ENCODE measurements at regions not wholly inside any gene's neighbourhood (a gene's known extent, or its start where the extent isn't known, plus 50 kb on each side); places are given as distances from the start of the nearest gene placed in this dataset.
"Not testable (repeated sequence)": the region's sequence is repeated elsewhere in the genome, so short reads cannot be mapped to it uniquely, and the experiment has no call there.

DNA sequence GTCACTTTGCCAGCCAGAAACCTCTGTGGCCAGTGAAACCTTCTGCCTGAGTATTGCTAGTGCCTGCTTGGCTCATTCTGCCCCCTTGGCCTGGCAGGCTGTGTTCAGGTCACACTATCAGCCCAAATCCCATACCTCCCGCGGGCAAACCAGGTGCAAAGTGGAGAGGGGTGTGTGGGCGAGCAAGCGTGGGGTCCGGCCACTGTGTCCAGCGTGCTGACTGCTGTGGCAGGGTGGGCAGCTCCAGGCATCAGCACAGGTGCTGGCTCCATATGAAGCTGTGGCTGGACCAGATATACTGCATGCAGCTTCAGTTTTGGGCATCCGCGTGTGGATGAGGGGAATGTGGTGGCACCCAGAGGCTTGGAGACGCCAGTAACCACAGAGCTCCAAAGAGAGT, 576.5 kb upstream of the EDIL3 start:
- peak; percentile 12 for DNase-seq

DNA sequence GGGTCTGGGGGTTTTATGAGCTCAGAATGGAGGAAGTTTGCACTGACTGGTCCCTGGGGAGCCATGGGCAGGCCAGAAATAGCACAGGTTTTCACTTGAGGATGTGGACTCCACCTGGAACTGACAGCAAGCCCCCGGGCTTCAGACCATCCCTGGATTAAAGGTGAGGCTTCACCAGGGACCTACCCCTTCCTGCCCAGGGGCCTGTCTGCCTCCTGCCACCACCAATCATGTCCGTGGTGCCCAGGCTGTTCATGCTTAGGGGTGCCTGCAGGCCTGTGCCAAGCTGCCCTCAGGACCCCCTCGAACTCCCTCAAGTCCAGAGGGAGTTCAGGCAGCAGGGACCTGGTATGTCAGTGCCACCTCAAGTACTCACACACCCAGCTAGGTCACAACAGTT, 577.2 kb upstream of the EDIL3 start:
- peak; percentile 16 for DNase-seq

DNA sequence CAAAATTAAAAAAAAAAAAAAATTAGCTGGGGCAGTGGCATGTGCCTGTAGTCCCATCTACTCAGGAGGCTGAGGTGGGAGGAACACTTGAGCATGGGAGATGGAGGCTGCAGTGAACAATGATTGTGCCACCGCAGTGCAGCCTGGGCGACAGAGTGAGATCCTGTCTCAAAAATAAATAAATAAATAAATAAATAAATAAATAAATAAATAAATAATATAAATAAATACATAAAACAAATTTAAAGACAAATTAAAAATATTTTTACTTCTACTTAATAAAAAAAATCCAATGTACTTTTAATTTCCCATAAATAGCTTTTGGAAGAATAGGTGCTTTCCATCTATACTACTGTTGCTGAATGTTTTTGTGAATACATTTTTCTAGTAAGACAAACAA, 598.4 kb upstream of the EDIL3 start:
- DNase-seq = no peak

DNA sequence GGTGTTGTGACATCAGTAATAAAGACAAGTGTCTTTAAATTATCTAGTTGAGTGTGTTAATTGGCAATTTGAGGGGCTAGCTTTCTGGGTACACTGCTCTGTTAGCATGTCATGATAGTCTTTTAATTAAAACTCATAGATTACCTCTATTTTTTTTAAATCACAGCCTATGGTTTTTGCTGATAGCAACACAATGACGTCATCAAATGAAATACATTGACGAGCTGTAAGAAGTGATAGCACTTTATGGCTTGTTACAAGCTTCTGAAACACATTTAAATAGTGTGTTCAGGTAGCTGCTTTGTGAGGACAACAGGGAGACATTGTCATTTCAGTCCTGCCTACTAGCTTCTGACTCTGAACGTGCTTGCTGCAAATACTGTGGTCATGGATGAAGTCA, 600.5 kb upstream of the EDIL3 start:
- no peak for DNase-seq

DNA sequence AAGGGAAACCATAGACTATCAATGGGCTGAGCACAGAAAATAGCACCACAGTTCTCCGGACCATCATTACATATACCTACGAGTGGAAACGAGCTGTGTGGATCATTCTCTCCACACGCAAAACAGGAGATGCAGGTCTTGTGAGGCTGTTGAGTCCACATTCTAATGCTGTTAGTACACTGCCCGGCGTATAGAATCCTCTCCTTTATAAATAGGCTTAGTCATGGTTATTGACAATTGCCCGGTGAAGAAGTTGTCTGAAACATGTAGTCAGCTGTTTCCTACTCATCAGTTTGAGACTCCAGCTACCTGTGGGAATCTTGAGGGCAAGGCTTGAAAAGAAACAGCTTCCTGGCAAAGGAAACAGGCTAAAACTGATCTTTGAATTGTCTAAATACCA, 602.0 kb upstream of the EDIL3 start:
- DNase-seq = no peak

DNA sequence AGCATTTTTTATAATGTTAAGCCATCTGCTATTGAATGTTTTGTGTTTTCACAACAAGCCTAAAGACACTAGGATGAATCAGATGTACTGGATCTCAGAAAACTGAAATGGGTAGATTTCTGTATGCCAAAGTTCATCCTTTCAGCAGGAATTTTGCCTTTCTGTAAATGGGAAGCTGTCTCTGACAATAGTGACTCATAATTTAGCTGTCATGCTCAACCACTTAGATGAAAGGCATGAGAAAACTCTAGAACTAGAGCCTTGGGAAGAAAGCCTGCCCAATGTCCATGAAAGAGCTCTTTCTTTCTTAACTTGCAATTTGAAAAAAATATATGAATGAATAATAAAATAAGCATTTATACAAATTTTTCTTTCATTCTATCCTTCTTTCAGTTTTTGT, 616.0 kb upstream of the EDIL3 start:
- DNase-seq = no peak

DNA sequence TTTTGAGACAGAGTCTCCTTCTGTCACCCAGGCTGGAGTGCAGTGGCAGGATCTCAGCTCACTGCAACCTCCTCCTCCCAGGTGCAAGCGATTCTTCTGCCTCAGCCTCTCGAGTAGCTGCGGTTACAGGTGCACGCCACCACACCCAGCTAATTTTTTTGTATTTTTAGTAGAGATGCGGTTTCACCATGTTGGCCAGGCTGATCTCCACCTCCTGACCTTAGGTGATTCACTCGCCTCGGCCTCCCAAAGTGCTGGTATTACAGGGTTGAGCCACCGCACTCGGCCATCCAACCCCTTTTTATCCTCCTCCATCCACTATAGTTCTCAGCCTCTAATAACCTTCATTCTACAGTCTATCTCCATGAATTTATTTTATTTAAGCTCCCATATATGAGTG, 617.3 kb upstream of the EDIL3 start:
- DNase-seq = not testable (repeated sequence)

DNA sequence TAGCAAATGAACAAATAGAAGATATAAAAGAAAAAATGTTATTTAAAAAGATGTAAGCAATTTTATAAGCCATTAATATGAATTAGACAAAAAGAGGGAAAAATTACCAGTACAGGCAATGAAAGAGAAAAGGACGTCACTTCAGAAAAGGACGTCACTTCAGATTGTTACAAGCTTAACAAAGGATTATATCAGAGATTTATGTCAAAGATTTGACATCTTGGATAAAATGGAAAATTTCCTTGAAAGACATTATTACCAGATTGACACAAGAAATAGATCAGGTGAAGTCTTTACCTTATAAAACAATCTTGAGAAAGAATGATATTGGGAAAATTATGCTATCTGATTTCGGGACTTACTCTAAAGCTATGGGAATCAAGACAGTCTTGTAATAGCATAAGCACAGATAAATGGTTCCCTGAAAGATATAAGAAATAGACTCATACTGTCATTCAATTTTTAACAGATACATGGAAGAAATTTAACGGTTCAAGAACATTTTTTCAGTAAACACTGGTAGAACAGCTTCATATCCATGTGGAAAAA, 625.4 kb upstream of the EDIL3 start:
- no peak for DNase-seq

DNA sequence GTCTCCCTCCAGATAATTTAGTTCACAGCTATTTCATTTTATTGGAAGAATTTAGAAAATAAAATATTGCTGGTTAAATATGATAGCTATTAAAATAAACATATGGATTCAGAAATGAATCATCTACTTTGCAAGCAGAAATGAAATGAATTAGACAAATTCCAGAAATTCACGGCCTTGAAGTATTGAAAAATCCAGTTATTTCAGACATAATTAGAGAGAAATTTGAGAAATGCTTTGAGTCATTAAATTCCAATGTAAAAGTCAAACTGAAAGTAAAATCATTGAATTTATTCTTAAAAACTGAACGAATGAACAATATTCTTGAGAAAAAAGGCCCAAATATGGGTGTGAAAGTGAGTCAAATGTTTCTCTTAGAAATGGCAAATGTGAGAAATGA, 632.6 kb upstream of the EDIL3 start:
- DNase-seq = no peak

DNA sequence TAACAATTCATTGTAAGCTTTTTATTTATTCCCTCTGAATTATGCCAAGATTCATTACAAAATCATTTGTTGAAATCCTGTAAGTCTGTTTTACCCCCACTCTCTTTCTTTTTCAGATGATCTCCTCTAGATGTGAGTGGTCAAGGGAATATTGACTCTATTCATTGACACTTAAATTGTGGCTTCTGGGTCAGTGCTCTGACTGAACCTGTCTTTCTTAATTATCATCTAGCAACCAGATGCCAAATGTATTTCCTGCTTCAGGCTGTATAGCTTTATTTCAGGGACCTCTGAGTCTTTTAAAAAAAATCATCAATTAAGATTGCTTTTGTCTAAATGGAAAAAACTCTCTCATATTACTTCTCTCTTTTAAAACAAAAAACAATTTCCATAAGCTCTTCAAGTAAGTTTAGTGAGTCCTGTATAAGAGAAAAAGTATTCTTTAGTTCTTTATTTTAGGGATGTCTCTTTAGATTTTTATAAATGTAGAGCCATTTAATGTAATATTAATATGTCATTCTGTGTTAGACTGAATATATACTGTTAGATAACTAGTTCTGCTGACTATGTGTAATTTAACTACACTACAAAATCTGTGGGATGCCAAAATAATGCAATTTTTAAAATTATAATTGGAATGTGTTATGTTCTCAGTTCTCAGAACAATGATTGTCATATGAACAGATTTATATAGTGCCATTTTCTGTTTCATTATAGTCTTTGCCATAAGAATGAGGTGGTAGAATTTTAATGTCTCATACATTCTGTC, 645.8 kb upstream of the EDIL3 start:
- no peak for DNase-seq

DNA sequence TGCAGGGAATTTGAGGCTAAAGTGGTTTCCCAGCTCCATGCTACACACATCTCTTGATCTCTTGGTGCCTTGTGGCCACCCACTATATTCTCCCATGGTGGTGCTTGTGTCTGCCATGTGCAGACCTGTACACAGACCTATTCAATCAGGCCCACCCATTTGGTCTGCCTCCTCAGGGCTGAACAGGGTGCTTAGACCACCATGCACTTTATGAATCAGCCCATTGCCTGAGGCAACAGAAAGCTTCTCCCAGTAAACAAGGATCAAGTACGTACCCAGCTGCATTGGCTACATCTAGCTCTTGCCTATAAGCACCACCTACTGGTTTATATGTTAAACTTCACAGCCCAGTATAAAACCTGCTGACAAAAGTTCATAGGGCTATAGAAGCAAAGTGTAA, 664.3 kb upstream of the EDIL3 start:
- no peak for DNase-seq

DNA sequence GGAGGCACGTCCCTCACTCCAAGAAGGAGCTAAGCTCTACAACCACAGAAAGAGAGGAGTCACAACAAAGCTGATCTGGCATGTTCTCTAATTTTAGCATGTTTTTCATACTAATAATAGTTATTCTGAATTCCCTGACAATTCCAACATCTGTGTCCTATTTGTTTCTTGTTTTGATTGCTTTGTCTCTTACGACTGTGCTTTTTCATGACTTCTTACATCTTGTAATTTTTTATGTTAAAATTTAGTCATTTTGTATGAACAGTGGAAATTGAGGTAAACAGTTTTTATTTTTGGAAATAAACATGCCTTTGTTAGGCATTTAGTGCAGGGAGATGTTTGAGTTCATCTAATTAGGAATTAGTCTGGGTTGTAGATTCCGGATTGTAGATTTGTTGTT, 668.1 kb upstream of the EDIL3 start:
- DNase-seq = no peak

DNA sequence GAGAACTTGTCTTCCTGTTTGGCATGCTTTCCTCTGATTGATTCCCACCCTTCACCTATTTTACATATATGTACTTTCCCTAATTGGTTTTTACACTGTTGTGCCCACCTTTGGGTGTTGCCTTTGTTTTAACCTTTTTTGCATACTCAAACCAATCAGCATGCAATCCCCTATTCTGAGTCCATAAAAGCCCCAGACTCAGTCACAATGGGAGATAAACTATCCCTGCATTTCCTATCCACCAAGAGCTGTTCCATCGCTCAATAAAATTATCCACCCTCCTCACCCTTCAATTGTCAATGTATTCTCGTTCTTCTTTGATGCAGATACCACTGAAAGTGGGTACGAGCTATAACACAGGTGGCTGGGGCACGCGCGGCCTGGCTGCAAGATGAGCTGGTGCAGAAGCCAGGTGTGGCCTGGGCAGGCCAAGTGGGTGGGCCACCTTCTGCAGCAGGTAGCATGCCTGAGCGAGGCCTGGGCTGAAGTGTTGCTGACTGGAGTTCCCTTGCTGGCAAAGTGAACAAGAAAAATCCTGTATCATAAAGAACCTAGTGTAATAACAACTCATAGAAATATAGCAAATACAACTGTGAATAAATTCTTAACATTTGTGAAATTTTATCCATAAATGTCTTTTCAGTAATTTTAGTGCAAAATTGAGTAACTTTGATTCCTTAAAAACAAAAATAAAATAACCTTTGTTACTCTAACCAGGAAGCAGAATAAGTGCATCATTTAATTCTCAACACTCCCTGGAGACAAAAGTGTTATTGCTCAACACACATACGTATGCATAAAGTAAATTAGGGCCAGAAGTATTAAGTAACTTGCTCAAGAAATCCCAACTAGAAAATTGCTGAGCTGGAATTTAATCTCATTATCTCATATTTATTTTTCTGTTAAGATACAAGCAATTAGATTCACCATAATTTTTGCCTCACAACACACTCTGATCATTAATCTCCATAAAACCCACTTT, 685.3 kb upstream of the EDIL3 start:
- DNase-seq = no peak

DNA sequence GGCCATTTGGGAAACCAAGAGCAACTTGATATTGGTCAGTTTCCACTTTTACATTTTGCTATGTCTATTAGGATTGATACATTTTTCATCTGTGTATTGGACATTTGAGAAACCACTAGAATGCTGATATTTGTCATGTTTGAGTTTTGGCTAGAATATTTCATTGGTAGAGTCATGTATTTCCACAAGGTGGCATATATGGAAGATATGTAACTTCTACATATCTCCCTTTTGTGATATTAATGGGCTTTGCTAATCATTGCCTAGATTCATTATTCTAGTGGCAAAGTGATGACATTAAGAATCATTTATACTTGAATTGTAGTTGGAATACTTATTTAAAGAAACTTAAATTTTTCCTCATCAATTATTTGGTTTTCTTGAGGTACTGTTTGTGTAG, 692.9 kb upstream of the EDIL3 start:
- DNase-seq = no peak

DNA sequence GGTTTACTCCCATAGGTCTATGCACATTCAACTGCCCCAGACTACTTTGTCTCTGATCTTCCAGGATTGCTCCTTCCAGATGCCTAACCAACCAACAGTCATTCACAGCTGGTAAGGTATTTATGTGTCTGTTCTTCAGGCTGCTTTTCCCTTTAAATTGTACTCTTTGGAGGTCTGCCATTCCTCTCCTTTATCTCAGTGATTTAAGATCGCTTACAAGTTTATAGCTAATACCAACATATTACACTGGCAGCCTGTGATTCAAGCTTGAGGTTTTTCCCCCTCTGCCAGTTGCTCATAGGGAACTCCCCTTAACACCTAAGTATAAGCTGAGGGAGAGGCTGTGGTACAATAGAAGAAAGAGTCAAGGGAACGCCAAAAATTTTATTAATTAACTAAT, 711.7 kb upstream of the EDIL3 start:
- no peak for DNase-seq

DNA sequence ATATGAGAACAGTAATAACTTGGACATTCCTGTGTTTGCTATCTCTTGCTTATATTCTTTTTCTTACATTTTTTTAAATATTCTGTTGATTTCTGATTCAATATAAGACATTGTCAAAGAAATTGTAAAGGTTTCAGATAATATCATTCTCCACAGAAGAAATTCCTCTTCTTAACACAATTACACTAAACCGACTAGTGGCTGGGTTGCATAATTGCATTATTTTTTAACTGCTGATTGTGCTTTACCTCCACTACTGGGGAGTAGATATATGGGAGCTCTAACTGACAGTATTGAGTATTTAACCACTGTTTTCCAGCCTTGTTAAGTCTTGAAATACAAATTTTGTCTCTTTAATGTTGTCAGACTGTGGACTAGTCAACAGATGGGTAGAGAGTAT, 723.8 kb upstream of the EDIL3 start:
- DNase-seq = no peak

DNA sequence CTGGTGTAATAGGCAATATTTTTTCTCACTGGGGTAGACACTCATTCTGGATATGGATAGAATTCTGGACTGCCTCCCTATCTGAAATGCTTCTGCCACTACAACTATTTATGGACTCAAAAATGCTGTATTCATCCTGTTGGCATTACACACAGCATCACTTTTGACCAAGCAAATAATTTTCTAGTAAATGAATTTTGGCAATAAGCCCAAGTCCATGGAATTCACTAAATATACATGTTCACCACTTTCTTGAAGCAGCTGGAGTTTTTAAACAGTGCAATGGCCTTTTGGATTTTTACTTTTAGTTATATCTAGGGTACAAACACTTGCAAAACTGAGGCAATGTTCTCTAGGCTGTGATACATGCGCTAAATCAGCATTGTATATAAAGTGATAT, 724.9 kb upstream of the EDIL3 start:
- DNase-seq = no peak

DNA sequence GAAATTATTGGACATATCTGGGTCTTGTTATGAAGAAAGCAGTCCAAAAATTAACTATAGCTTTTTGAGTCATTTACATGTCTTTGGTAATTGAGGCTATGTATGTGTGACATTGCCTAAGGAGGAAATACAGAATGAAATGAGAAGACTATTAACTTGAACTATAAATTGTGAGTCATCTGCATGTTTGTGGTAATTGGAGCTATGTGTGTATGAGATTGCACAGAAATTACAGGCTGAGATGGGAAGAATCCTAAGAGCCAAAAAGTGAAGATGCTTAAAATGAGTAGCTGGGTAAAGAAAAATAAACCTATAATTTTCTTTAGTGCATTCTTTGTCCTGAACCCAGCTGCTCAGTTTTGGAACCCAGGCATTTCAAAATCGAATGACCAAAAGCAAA, 747.6 kb upstream of the EDIL3 start:
- DNase-seq = no peak

DNA sequence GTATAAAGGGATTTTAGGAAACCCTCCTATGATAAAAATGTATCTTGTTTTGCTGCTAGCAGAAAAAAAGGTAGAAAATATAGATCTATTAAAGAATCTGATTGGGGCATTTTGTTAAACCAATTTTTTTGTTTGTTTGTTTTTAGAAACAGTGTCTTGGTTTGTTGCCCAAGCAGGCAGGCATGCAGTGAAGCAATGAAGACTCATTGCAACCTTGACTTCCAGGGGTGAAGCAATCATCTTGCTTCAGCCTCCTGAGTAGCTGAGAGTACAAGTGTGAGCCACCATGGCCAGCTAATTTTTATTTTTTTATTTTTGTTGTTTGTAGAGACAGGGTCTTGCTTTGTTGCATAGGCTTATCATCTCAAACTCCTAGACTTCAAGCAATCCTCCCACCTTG, 755.8 kb upstream of the EDIL3 start:
- no peak for DNase-seq

DNA sequence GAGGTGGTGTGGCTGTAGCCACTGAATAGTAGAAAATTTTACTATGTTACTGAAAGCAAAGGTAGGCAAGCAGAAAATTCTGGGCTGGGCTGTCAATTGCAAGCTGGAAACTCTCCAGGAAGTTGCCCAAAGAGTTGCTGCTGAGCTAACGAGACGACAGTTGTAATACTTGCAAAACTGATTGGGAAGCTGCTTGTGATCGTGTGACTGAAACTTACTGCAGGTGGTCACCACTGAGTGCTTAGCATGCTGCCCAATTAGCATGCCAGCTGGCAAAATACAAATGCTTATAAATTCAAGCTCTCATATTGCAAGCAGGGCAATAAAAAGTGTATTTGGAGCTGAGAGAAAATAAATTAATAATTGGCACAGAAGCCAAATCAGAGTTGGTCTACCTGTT, 758.5 kb upstream of the EDIL3 start:
- no peak for DNase-seq

DNA sequence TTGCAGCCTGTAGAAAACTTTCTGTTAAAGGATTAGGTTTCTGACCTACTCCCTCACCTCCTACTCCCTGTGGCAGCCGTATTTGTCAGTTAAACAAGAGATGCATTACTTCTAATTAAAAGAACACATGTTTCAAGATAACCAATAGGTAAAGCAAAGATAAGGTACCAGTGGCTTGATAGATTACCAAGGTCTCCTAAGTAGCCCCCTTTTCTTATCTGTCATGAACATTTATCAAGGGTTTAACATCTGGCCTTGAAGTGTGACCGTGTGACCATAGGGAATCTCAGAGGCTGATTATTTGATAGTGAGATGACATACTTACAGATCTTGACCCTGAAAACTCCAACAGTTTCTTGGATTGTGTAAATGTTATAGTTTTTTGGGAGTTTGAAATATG, 764.0 kb upstream of the EDIL3 start:
- DNase-seq = no peak

DNA sequence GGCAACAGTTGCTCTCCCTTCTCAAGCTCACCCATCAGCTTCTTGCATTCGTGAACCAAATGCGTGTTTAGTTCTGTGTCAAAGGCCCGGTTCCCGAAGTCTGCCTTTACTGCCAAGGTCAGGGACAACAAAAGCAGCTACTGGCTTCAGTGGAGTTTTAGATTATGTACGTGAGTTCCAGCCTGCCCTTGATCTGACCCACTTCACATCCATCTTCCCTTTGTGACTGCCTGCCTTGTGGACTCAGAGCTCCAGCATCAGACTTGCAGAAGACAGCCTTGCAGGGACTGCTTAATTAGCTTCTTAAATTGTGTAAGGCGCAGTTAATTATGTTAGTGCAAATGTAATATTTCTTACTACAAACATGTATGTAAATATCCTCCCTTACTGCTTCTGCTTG, 774.7 kb upstream of the EDIL3 start:
- DNase-seq = no peak

DNA sequence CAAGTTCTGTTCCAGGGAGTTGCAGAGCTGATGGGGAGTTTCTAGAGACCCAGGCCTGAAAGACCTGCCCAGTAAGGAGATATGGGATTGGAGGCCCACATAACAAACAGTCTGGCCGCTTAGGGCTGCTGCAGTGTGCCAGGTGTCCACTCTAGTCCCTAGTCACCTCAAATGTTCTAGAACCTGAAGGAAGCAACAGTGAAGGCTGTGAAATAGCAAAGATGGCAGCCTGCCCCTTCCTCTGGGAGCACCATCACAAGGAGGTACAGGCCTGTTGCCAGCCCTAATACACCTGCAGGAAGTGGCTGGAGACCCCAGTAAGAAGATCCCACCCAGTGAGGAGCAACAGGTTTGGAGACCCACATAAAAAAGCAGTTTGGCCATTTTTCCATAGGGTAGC, 783.8 kb upstream of the EDIL3 start:
- no peak for DNase-seq

DNA sequence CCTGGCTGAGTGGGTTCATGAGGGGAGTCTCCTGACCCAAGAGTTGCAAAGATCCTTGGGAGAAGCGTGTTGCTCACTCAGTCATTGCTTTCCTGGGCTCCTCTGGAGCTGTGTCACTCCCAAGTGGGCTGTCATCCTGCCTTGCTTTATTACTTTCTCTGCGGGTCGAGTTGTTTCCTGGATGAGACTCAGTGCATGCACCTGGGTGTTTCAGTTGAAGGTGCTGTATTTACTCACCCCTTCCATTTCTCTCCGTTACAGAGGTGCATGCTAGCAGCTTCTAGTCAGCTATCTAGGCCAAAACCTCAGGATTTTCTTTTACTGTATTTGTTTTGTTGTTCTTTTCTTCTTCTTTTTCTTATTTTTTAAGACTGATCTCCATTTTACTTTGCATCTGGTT, 785.5 kb upstream of the EDIL3 start:
- DNase-seq = no peak
